ENCODE measurements at regions not wholly inside any gene's neighbourhood (a gene's known extent, or its start where the extent isn't known, plus 50 kb on each side); places are given as distances from the start of the nearest gene placed in this dataset.

DNA sequence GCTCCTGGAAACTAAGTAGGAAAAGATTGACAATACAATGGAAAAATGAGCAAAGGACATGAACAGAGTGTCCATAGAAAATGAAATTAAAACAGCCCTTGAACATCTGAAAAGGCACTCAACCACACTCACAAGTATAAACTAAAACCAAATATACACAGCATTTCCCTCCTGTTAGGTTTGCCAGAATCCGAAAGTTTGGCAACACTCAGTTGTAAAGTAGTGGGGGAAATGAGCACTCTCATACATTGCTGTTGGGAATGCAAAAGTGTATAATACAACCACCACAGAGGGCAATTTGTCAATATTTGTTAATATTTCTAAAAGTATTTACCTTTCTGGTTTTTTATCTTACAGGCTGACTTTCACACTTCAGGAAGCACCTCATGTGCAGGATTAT lies 84.2 kb upstream of the TMEM164 start:
- ChIA-PET CTCF (no interaction called here), POLR2A (no interaction called here)
- H3K27me3 ChIP-seq (ENCODE audit: control insufficient read depth, insufficient read depth, low read length) = no peaks in the 10 kb centered on the region
- H3K4me1 ChIP-seq (ENCODE audit: control insufficient read depth, insufficient read depth, low read length) = no peaks in the 10 kb centered on the region
- BruUV-seq (replicated peaks) = no TSS peak
- no peaks in the 10 kb centered on the region for H3K36me3 ChIP-seq (ENCODE audit: control insufficient read depth, insufficient read depth, low read length)
- ATAC-seq (no peak), DNase-seq (ENCODE audit: low read depth, low spot score) (no peak)
- no peak overlapping the region for H3K27ac ChIP-seq (ENCODE audit: low read length)
- intact Hi-C loops (cut with micrococcal nuclease; ENCODE audit: unreplicated experiment) = no loop called here
- no peak overlapping the region for H3K4me3 ChIP-seq (ENCODE audit: low read depth in 2 of 2, low read length in 2 of 2)
- no peak for TF ChIP-seq TCF7L2 (IDR thresholded peaks at IDR 0.05; ENCODE audit: low read depth, low read length)
- TF ChIP-seq POLR2AphosphoS5 (IDR thresholded peaks at IDR 0.05; ENCODE audit: low read depth, low read length) = no peak
- TF ChIP-seq SIN3A (IDR thresholded peaks at IDR 0.05; ENCODE audit: borderline replicate concordance, insufficient read depth, low read depth, low read length) = no peak
- TF ChIP-seq, protein P1, sequence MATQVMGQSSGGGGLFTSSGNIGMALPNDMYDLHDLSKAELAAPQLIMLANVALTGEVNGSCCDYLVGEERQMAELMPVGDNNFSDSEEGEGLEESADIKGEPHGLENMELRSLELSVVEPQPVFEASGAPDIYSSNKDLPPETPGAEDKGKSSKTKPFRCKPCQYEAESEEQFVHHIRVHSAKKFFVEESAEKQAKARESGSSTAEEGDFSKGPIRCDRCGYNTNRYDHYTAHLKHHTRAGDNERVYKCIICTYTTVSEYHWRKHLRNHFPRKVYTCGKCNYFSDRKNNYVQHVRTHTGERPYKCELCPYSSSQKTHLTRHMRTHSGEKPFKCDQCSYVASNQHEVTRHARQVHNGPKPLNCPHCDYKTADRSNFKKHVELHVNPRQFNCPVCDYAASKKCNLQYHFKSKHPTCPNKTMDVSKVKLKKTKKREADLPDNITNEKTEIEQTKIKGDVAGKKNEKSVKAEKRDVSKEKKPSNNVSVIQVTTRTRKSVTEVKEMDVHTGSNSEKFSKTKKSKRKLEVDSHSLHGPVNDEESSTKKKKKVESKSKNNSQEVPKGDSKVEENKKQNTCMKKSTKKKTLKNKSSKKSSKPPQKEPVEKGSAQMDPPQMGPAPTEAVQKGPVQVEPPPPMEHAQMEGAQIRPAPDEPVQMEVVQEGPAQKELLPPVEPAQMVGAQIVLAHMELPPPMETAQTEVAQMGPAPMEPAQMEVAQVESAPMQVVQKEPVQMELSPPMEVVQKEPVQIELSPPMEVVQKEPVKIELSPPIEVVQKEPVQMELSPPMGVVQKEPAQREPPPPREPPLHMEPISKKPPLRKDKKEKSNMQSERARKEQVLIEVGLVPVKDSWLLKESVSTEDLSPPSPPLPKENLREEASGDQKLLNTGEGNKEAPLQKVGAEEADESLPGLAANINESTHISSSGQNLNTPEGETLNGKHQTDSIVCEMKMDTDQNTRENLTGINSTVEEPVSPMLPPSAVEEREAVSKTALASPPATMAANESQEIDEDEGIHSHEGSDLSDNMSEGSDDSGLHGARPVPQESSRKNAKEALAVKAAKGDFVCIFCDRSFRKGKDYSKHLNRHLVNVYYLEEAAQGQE (IDR thresholded peaks at IDR 0.05; ENCODE audit: insufficient read depth in 1 of 2, low read depth in 2 of 2, low read length in 1 of 2) = no peak
- TF ChIP-seq, protein P2, sequence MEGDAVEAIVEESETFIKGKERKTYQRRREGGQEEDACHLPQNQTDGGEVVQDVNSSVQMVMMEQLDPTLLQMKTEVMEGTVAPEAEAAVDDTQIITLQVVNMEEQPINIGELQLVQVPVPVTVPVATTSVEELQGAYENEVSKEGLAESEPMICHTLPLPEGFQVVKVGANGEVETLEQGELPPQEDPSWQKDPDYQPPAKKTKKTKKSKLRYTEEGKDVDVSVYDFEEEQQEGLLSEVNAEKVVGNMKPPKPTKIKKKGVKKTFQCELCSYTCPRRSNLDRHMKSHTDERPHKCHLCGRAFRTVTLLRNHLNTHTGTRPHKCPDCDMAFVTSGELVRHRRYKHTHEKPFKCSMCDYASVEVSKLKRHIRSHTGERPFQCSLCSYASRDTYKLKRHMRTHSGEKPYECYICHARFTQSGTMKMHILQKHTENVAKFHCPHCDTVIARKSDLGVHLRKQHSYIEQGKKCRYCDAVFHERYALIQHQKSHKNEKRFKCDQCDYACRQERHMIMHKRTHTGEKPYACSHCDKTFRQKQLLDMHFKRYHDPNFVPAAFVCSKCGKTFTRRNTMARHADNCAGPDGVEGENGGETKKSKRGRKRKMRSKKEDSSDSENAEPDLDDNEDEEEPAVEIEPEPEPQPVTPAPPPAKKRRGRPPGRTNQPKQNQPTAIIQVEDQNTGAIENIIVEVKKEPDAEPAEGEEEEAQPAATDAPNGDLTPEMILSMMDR (IDR thresholded peaks at IDR 0.05) = no peak
- in situ Hi-C loops (cut with HindIII; ENCODE audit: low pct_unique_long_range_greater_than_20kb, low sequenced_read_pairs) = no loop called here
- H3K9me3 ChIP-seq (ENCODE audit: control insufficient read depth, insufficient read depth, low read depth, low read length) = no peaks in the 10 kb centered on the region

DNA sequence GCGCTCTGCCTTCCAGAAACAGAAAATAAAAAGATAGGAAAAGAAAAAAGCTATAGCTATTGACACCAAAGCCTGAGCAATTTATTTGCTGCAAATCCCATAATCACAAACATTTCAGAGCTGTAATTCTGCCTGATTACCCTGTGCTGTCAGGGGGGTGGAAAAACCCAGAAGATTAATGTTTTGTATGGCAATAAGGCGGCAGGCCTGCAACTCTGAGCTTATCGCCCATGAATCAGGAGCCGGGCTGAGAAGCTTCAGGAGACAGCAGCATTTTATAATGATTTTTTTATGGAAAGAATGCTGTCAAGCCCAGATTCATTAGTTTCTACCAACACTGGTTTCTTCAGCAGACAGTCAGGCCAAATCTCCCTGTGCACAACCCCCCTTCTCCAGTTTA lies 82.6 kb upstream of the TMEM164 start:
- no peak overlapping the region for H3K27ac ChIP-seq (ENCODE audit: low read length)
- BruUV-seq (replicated peaks) = no TSS peak
- DNase-seq (ENCODE audit: low read depth, low spot score) (no peak), ATAC-seq (no peak)
- H3K4me3 ChIP-seq (ENCODE audit: low read depth in 2 of 2, low read length in 2 of 2) = no peak overlapping the region
- no peaks in the 10 kb centered on the region for H3K4me1 ChIP-seq (ENCODE audit: control insufficient read depth, insufficient read depth, low read length)
- H3K9me3 ChIP-seq (ENCODE audit: control insufficient read depth, insufficient read depth, low read depth, low read length) = no peaks in the 10 kb centered on the region
- TF ChIP-seq, protein P2 (IDR thresholded peaks at IDR 0.05) = no peak
- TF ChIP-seq TCF7L2 (IDR thresholded peaks at IDR 0.05; ENCODE audit: low read depth, low read length) (no peak), POLR2AphosphoS5 (IDR thresholded peaks at IDR 0.05; ENCODE audit: low read depth, low read length) (no peak), SIN3A (IDR thresholded peaks at IDR 0.05; ENCODE audit: borderline replicate concordance, insufficient read depth, low read depth, low read length) (no peak)
- TF ChIP-seq, protein P1 (IDR thresholded peaks at IDR 0.05; ENCODE audit: insufficient read depth in 1 of 2, low read depth in 2 of 2, low read length in 1 of 2) = no peak
- no peaks in the 10 kb centered on the region for H3K36me3 ChIP-seq (ENCODE audit: control insufficient read depth, insufficient read depth, low read length)
- intact Hi-C loops (cut with micrococcal nuclease; ENCODE audit: unreplicated experiment) = no loop called here
- H3K27me3 ChIP-seq (ENCODE audit: control insufficient read depth, insufficient read depth, low read length) = no peaks in the 10 kb centered on the region
- CTCF ChIA-PET = interaction anchor here (0.6 kb wide), 1 partner anchor 35 kb away, joined by 6 read pairs; no protein-coding TSS in a partner anchor
- POLR2A ChIA-PET = no interaction called here
- in situ Hi-C loops (cut with HindIII; ENCODE audit: low pct_unique_long_range_greater_than_20kb, low sequenced_read_pairs) = no loop called here

Measured in Panc1 (cell line).